HCT116 (cell line): ENCODE measurements at regions not wholly inside any gene's neighbourhood (a gene's known extent, or its start where the extent isn't known, plus 50 kb on each side); places are given as distances from the start of the nearest gene placed in this dataset. TPM values are rescaled to one million over a fixed set of nuclear protein-coding genes. Genes with fewer than 3 reads are reported as not detected.

Experiments
- microRNA counts: library from miRNA; unstranded; fragments of <30 nt; microRNA quantifications from one replicate; lab custom pipeline; 2015
- microRNA-seq: library from miRNA; unstranded; fragments of <30 nt; microRNA quantifications from one replicate; pipeline ENCODE4, GENCODE V29; 2016; ENCODE audit warnings: borderline number of aligned reads

MicroRNAs encoded in the stretch of these regions (microRNA counts, 767-probe panel; counts per million panel counts)
- not detected for microRNA hsa-miR-663a (lab: Ali Mortazavi, UCI)

Small RNAs in the stretch of these regions (microRNA-seq; reads per million reads assigned to microRNA genes)
- gene MIR663A, result not detected
